ENCODE measurements at regions not wholly inside any gene's neighbourhood (a gene's known extent, or its start where the extent isn't known, plus 50 kb on each side); places are given as distances from the start of the nearest gene placed in this dataset.

DNA sequence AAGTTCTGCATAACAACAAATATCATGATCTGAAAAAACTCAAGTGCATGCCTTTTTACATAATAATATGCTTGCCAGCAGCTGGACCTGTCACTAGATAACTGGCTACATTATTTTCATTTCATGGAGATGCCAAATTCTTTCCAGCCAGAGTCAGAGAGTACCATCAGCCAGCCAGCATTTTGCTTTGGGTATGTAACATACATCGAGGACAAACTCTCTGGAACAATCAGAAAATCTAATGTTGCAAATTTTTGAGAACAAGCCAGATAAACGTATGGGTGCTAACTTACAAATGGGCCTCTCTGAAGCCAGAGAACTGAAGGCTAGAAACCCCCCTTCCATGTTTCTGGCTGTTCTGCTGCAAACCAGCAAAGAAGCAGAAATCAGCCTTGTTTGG lies 76.3 kb upstream of the BACE2 start:
- Histone ChIP-seq H2BK5ac (ENCODE audit: low read depth, low read length, poor library complexity, severe bottlenecking) (no peak overlapping the region), H3K9me3 (ENCODE audit: control insufficient read depth, insufficient read depth, low read length) (no peaks in the 10 kb centered on the region; the same call in 1 of the 2 replicates), H3K9ac (ENCODE audit: low read depth, low read length) (no peak overlapping the region), H3K4me2 (ENCODE audit: low read depth, low read length) (no peak overlapping the region), H2BK15ac (ENCODE audit: low read depth, low read length) (no peak overlapping the region), H3K4me3 (ENCODE audit: insufficient read depth, low read depth, low read length) (no peak overlapping the region), H4K91ac (ENCODE audit: insufficient read depth, low read depth, low read length) (no peak overlapping the region), H3K27me3 (ENCODE audit: control insufficient read depth, insufficient read depth, low read length) (no peaks in the 10 kb centered on the region), H3K36me3 (ENCODE audit: control insufficient read depth, insufficient read depth, low read length) (no peaks in the 10 kb centered on the region), H3K4ac (ENCODE audit: low read depth, low read length) (no peak overlapping the region), H3K4me1 (ENCODE audit: control insufficient read depth, insufficient read depth, low read length) (no peaks in the 10 kb centered on the region), H4K20me1 (ENCODE audit: insufficient read depth, low read length) (no peaks in the 10 kb centered on the region), H2AFZ (replicated peaks; ENCODE audit: low read length, poor library complexity) (no peak overlapping the region), H4K8ac (ENCODE audit: low read depth in 2 of 2, low read length in 2 of 2) (no peak overlapping the region), H2AK5ac (ENCODE audit: low read depth, low read length) (no peak overlapping the region), H3K79me1 (ENCODE audit: low read depth in 1 of 2, low read length in 2 of 2) (no peaks in the 10 kb centered on the region), H2BK20ac (ENCODE audit: low read depth, low read length) (no peak overlapping the region), H3K9me1 (ENCODE audit: insufficient read depth, low read length) (no peaks in the 10 kb centered on the region), H3K23ac (ENCODE audit: low read depth, low read length) (no peak overlapping the region), H4K5ac (ENCODE audit: low read depth, low read length) (no peak overlapping the region), H2BK120ac (ENCODE audit: low read depth, low read length) (no peak overlapping the region), H3K18ac (ENCODE audit: low read depth, low read length) (no peak overlapping the region), H2AK9ac (replicated peaks; ENCODE audit: low read depth, low read length, poor library complexity) (no peak overlapping the region), H3K14ac (replicated peaks; ENCODE audit: low read depth, low read length) (no peak overlapping the region), H3K27ac (ENCODE audit: insufficient read depth, low read length) (no peak overlapping the region), H3K56ac (ENCODE audit: extremely low read depth, insufficient read depth, low read length) (no peak overlapping the region)
- dilution Hi-C loops (cut with HindIII; ENCODE audit: low sequenced_read_pairs, unreplicated experiment) (no loop called here), intact Hi-C loops (cut with micrococcal nuclease) (no loop called here), in situ Hi-C loops (cut with MboI; ENCODE audit: low sequenced_read_pairs) (no loop called here)
- no CpG with 5 or more reads among the region's 2 CpGs for WGBS, 2 experiments (ENCODE audit: extremely low coverage in 2 of 2, insufficient read length in 1 of 2)
- ATAC-seq (ENCODE audit: low read depth), result no peak
- TF ChIP-seq CEBPB (IDR thresholded peaks at IDR 0.05; ENCODE audit: low read depth, low read length) (no peak), CHD1 (IDR thresholded peaks at IDR 0.05; ENCODE audit: low read depth, low read length) (no peak), RCOR1 (IDR thresholded peaks at IDR 0.05; ENCODE audit: insufficient replicate concordance, low read length) (no peak), ELK1 (IDR thresholded peaks at IDR 0.05; ENCODE audit: borderline replicate concordance, low read depth, low read length) (no peak), MXI1 (IDR thresholded peaks at IDR 0.05; ENCODE audit: borderline replicate concordance, low read depth, low read length) (no peak), NFE2L2 (IDR thresholded peaks at IDR 0.05; ENCODE audit: low read depth, low read length) (no peak), MAFK (IDR thresholded peaks at IDR 0.05; ENCODE audit: low read depth, low read length) (no peak), RFX5 (IDR thresholded peaks at IDR 0.05; ENCODE audit: low read depth, low read length) (no peak), FOS (IDR thresholded peaks at IDR 0.05; ENCODE audit: low read depth, low read length) (no peak), SMC3 (IDR thresholded peaks at IDR 0.05; ENCODE audit: low read depth, low read length) (no peak)
- TF ChIP-seq, protein P1, sequence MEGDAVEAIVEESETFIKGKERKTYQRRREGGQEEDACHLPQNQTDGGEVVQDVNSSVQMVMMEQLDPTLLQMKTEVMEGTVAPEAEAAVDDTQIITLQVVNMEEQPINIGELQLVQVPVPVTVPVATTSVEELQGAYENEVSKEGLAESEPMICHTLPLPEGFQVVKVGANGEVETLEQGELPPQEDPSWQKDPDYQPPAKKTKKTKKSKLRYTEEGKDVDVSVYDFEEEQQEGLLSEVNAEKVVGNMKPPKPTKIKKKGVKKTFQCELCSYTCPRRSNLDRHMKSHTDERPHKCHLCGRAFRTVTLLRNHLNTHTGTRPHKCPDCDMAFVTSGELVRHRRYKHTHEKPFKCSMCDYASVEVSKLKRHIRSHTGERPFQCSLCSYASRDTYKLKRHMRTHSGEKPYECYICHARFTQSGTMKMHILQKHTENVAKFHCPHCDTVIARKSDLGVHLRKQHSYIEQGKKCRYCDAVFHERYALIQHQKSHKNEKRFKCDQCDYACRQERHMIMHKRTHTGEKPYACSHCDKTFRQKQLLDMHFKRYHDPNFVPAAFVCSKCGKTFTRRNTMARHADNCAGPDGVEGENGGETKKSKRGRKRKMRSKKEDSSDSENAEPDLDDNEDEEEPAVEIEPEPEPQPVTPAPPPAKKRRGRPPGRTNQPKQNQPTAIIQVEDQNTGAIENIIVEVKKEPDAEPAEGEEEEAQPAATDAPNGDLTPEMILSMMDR (conservative IDR thresholded peaks at IDR 0.05; ENCODE audit: low read depth, low read length), result no peak
- TF ChIP-seq, protein P2, sequence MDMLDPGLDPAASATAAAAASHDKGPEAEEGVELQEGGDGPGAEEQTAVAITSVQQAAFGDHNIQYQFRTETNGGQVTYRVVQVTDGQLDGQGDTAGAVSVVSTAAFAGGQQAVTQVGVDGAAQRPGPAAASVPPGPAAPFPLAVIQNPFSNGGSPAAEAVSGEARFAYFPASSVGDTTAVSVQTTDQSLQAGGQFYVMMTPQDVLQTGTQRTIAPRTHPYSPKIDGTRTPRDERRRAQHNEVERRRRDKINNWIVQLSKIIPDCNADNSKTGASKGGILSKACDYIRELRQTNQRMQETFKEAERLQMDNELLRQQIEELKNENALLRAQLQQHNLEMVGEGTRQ (IDR thresholded peaks at IDR 0.05; ENCODE audit: low read depth, low read length), result no peak
- BruUV-seq (replicated peaks), result no TSS peak
- DNase-seq, result no peak
- CTCF ChIA-PET, result no interaction called here
- POLR2A ChIA-PET (ENCODE audit: unreplicated experiment), result no interaction called here
